Endothelial cell of umbilical vein (primary cell): ENCODE measurements at regions not wholly inside any gene's neighbourhood (a gene's known extent, or its start where the extent isn't known, plus 50 kb on each side); places are given as distances from the start of the nearest gene placed in this dataset.

Experiments used
- BruUV-seq: library from RNA; stranded (reverse); fragments of 400-500 nt; replicated peaks from 2 replicates; lab custom pipeline; 2021; lab: Mats Ljungman, UMichigan
- CTCF ChIA-PET: fragments of 300-600, 350-600 bp; sonication (Branson Sonifier 250); formaldehyde crosslinking; loops from one replicate; lab custom pipeline; 2021; ENCODE audit warnings: antibody characterized with exemption, inconsistent platforms; lab: Charles Lee
- POLR2A ChIA-PET: fragments of 300-600, 350-600 bp; sonication (Branson Sonifier 250); formaldehyde crosslinking; loops from one replicate; lab custom pipeline; 2021; ENCODE audit warnings: antibody characterized with exemption, inconsistent platforms; lab: Charles Lee
- DNase-seq: peaks from one replicate; pipeline ENCODE4 v3.0.0-alpha.2; 2011; ENCODE audit warnings: low read depth, low spot score
- FAIRE-seq: peaks from 2 replicates; lab custom pipeline; 2011; peaks lifted over from hg19 to GRCh38; lab: Jason Lieb, UNC
- H2AFZ ChIP-seq: 2 replicates; pipeline ENCODE4 v1.6.0; 2012; ENCODE audit warnings: low read depth, low read length, control low read depth, inconsistent platforms
- H3K27ac ChIP-seq: 2 replicates; pipeline ENCODE4 v1.5.1; 2011; ENCODE audit warnings: low read depth, mild to moderate bottlenecking, control low read depth, low read length, moderate library complexity; ENCODE audit not compliant: insufficient read depth
- H3K27me3 ChIP-seq, 2 experiments: 2 replicates each; pipeline versions ENCODE4 v1.6.0 to v1.6.1; 2011; ENCODE audit warnings: low read length in 2 of 2, mixed read lengths in 1 of 2; ENCODE audit not compliant: control insufficient read depth in 2 of 2, insufficient read depth in 2 of 2
- H3K36me3 ChIP-seq, 2 experiments: 2 replicates in 1 of 2; 3 replicates in 1 of 2; pipeline ENCODE4 v1.5.1; 2011; ENCODE audit warnings: low read length in 2 of 2, mild to moderate bottlenecking in 1 of 2, moderate library complexity in 1 of 2; ENCODE audit not compliant: control insufficient read depth in 2 of 2, insufficient read depth in 2 of 2; ENCODE audit errors: extremely low read depth in 1 of 2
- H3K4me1 ChIP-seq: 3 replicates; pipeline ENCODE4 v1.5.1; 2011; ENCODE audit warnings: mild to moderate bottlenecking, low read length; ENCODE audit not compliant: control insufficient read depth, insufficient read depth; ENCODE audit errors: extremely low read depth
- H3K4me2 ChIP-seq: 2 replicates; pipeline ENCODE4 v1.6.1; 2011; ENCODE audit warnings: low read length, control low read depth, mixed read lengths; ENCODE audit not compliant: insufficient read depth
- H3K4me3 ChIP-seq, 3 experiments: fragments of 200-600 bp in 1 of 3; sonication (generic), shearing (Covaris generic) in 1 of 3; replicated peaks in 1 of 3; 2 replicates each; pipeline ENCODE4 v1.5.1; 2011 to 2016; ENCODE audit warnings: control low read depth in 3 of 3, low read length in 3 of 3, mild to moderate bottlenecking in 2 of 3, inconsistent platforms in 1 of 3, low read depth in 1 of 3, moderate library complexity in 1 of 3; ENCODE audit not compliant: insufficient read depth in 1 of 3
- H3K79me2 ChIP-seq: 2 replicates; pipeline ENCODE4 v1.6.0; 2012; ENCODE audit warnings: low read length, inconsistent platforms; ENCODE audit not compliant: control insufficient read depth, insufficient read depth
- H3K9ac ChIP-seq: replicated peaks from 2 replicates; pipeline ENCODE3; 2011; ENCODE audit warnings: low read length, control low read depth; ENCODE audit not compliant: insufficient read depth; ENCODE audit errors: extremely low read depth
- H3K9me1 ChIP-seq: replicated peaks from 3 replicates; pipeline ENCODE4 v1.6.0; 2011; ENCODE audit warnings: mild to moderate bottlenecking, low read length; ENCODE audit not compliant: control insufficient read depth, insufficient read depth; ENCODE audit errors: extremely low read depth
- H3K9me3 ChIP-seq: replicated peaks from 2 replicates; pipeline ENCODE4 v1.5.1; 2012; ENCODE audit warnings: low read length, inconsistent platforms; ENCODE audit not compliant: control insufficient read depth, insufficient read depth
- H4K20me1 ChIP-seq: replicated peaks from 2 replicates; pipeline ENCODE3; 2011; ENCODE audit warnings: mild to moderate bottlenecking, low read length; ENCODE audit not compliant: control insufficient read depth, insufficient read depth; ENCODE audit errors: extremely low read depth
- EZH2 ChIP-seq: IDR thresholded peaks from 2 replicates; pipeline ENCODE4 v1.6.1; 2012; ENCODE audit warnings: borderline replicate concordance, low read depth, mild to moderate bottlenecking, moderate library complexity, low read length, inconsistent platforms; ENCODE audit not compliant: severe bottlenecking
- FOS ChIP-seq: IDR thresholded peaks from 2 replicates; pipeline ENCODE4 v1.6.1; 2011; ENCODE audit warnings: mild to moderate bottlenecking, low read length, moderate library complexity, borderline replicate concordance; ENCODE audit not compliant: insufficient read depth
- GATA2 ChIP-seq: IDR thresholded peaks from 2 replicates; pipeline ENCODE4 v1.7.0; 2011; ENCODE audit warnings: low read depth, mild to moderate bottlenecking, moderate library complexity, mixed read lengths, low read length; ENCODE audit not compliant: insufficient read length, insufficient read depth
- JUN ChIP-seq: IDR thresholded peaks from 2 replicates; pipeline ENCODE4 v1.6.1; 2011; ENCODE audit warnings: borderline replicate concordance, low read depth; ENCODE audit not compliant: insufficient read length, insufficient read depth
- MYC ChIP-seq: IDR thresholded peaks from one replicate; pipeline ENCODE4 v1.6.1; 2011; ENCODE audit warnings: mild to moderate bottlenecking, low read depth, low read length
- POLR2A ChIP-seq: IDR thresholded peaks from 2 replicates; pipeline ENCODE4 v1.6.1; 2012; ENCODE audit warnings: low read depth, mild to moderate bottlenecking, control low read depth, low read length
- POLR2AphosphoS5 ChIP-seq: IDR thresholded peaks from 2 replicates; pipeline ENCODE4 v1.6.1; 2012; ENCODE audit warnings: low read depth, mild to moderate bottlenecking, control low read depth, low read length, moderate library complexity; ENCODE audit not compliant: insufficient read depth
- dilution Hi-C: fragments of 300-500 bp; cut with MboI; formaldehyde crosslinking; loops from one replicate; pipeline ENCODE4 v1.15.0; 2019; ENCODE audit warnings: low sequenced_read_pairs; ENCODE audit not compliant: extremely low pct_ligation_motif_present
- intact Hi-C: fragments of 100-400 bp; cut with micrococcal nuclease; formaldehyde crosslinking; loops from one replicate; pipeline ENCODE4 v1.10.0; 2022
- TF ChIP-seq, protein P1 (sequence below), 2 donors: IDR thresholded peaks; 1 replicate in 1 of 2; 2 replicates in 1 of 2; pipeline ENCODE4 v1.5.1; 2011; ENCODE audit warnings: low read length in 2 of 2, mild to moderate bottlenecking in 2 of 2, moderate library complexity in 2 of 2, control low read depth in 1 of 2, inconsistent platforms in 1 of 2, low read depth in 1 of 2; ENCODE audit not compliant: insufficient read depth in 1 of 2; ENCODE audit errors: extremely low read depth in 1 of 2
- TF ChIP-seq, protein P2 (sequence below): IDR thresholded peaks from 2 replicates; pipeline ENCODE4 v1.6.1; 2011; ENCODE audit not compliant: insufficient read depth, insufficient read length

DNA sequence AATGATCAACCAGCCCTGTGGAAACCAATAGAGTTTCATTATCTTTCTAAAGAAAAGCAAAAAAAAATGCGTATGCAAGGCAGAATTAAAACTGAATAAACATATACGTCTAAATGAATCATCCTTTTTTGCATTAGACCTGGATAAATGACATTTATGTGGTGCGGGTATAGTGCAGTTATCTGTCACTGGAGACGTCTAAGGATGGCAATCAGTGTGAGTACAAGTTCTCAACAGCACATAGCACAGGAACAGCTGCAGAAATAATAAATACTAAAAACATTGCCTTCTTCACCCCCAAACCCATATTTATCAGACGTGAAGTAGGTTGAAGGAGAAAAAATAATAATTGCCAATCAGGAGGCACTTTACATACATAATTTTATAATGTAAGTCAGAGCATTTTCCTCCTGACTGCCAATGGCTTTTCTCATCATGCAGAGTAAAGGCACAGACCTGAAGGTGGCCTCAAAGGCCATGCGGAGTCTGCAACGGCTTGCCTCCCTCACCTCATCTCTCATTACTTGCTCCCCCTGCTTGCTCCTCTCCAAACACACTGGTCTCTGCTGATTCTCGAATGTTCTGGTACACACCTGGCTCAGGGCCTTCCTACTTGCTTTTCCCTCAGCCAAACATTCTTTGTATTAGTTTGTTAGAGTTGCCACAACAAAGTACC is 574.7 kb upstream of the PLXNA2 start:
- FAIRE-seq = no peak
- H2AFZ ChIP-seq = no peak overlapping the region
- H3K27ac ChIP-seq = no peak overlapping the region
- no peaks in the 10 kb centered on the region for H3K36me3 ChIP-seq
- no peaks in the 10 kb centered on the region for H4K20me1 ChIP-seq
- no peaks in the 10 kb centered on the region for H3K9me1 ChIP-seq
- no peaks in the 10 kb centered on the region for H3K9me3 ChIP-seq
- H3K4me1 ChIP-seq = no peaks in the 10 kb centered on the region
- no peak overlapping the region for H3K4me2 ChIP-seq
- no peak for TF ChIP-seq FOS
- TF ChIP-seq MYC = no peak
- TF ChIP-seq, protein P1, sequence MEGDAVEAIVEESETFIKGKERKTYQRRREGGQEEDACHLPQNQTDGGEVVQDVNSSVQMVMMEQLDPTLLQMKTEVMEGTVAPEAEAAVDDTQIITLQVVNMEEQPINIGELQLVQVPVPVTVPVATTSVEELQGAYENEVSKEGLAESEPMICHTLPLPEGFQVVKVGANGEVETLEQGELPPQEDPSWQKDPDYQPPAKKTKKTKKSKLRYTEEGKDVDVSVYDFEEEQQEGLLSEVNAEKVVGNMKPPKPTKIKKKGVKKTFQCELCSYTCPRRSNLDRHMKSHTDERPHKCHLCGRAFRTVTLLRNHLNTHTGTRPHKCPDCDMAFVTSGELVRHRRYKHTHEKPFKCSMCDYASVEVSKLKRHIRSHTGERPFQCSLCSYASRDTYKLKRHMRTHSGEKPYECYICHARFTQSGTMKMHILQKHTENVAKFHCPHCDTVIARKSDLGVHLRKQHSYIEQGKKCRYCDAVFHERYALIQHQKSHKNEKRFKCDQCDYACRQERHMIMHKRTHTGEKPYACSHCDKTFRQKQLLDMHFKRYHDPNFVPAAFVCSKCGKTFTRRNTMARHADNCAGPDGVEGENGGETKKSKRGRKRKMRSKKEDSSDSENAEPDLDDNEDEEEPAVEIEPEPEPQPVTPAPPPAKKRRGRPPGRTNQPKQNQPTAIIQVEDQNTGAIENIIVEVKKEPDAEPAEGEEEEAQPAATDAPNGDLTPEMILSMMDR (IDR thresholded peaks at IDR 0.05; ENCODE audit: extremely low read depth in 1 of 2, insufficient read depth in 1 of 2, low read depth in 1 of 2, low read length in 2 of 2) = no peak
- no peak for TF ChIP-seq JUN
- TF ChIP-seq, protein P2, sequence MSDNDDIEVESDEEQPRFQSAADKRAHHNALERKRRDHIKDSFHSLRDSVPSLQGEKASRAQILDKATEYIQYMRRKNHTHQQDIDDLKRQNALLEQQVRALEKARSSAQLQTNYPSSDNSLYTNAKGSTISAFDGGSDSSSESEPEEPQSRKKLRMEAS = no peak
- no peak for TF ChIP-seq GATA2
- no peak for TF ChIP-seq EZH2
- no peak for TF ChIP-seq POLR2AphosphoS5
- TF ChIP-seq POLR2A = no peak
- CTCF ChIA-PET = no interaction called here
- dilution Hi-C loops (no loop called here), intact Hi-C loops (no loop called here)
- H3K9ac ChIP-seq = no peak overlapping the region
- no peak for DNase-seq
- no peak overlapping the region for H3K4me3 ChIP-seq
- no TSS peak for BruUV-seq
- POLR2A ChIA-PET = no interaction called here
- H3K27me3 ChIP-seq = peaks cover 0 to 2% of the 10 kb centered on the region in 2 experiments
- H3K79me2 ChIP-seq = no peaks in the 10 kb centered on the region
